ENCODE measurements at regions not wholly inside any gene's neighbourhood (a gene's known extent, or its start where the extent isn't known, plus 50 kb on each side); places are given as distances from the start of the nearest gene placed in this dataset.

DNA sequence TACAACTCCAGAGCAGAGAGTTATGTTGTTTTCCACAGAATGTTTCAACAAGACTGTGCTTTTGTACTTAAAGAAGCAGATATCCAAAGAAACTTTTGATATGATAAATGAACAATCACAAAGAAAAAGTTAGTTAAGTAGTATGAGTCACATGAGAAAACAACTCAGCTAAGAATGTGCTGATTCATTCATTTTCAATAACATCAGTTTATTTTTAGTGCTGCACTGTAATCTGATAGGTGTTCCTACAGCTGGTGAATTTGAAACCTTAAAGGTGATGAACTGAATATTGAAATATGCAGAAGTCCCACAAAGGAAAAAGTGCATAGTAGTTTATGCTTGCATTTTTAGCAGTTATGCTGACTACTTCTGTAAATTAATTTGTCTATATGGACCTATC is 180.3 kb upstream of the TENM3 start:
- DNase-seq (ENCODE audit: low read depth, low spot score), result no peak
- no peak overlapping the region for H3K9ac ChIP-seq (ENCODE audit: insufficient read length, low read depth)

DNA sequence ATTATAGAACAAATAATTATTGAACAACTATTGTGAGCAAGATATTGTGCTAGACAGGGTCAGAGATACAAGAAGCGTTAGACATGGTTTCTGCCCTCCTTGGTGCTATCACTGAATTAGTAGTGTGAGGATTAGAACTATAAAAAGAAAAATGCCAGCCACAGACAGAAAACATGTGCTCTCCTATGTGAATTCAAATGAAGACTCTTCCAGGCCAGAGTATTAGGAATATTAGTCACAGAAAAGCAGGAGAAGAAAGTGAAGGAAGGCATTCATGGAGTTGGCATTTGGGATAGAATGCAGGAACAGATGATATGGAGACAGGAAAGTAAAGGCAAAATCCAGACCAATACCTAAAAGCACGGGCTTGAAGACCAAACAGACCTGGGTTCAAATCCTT is 179.6 kb upstream of the TENM3 start:
- TF ChIP-seq ZNF274 (IDR thresholded peaks at IDR 0.05; ENCODE audit: low read depth, low read length) (no peak), SUZ12 (IDR thresholded peaks at IDR 0.05; ENCODE audit: extremely low read depth, insufficient read depth, insufficient read length) (no peak), YY1 (IDR thresholded peaks at IDR 0.05; ENCODE audit: insufficient read depth, insufficient read length) (no peak)
- peaks cover 71% of the 10 kb centered on the region for H3K36me3 ChIP-seq (ENCODE audit: insufficient read depth, insufficient read length, low read length)
- no peaks in the 10 kb centered on the region for H3K4me1 ChIP-seq (ENCODE audit: insufficient read depth, insufficient read length)
- no peaks in the 10 kb centered on the region for H3K27me3 ChIP-seq (ENCODE audit: insufficient read depth, insufficient read length)
- no peak overlapping the region for H3K4me3 ChIP-seq (ENCODE audit: insufficient read length, low read depth)
- no peak overlapping the region for H3K9ac ChIP-seq (ENCODE audit: insufficient read length, low read depth)
- no peak for DNase-seq (ENCODE audit: low read depth, low spot score)
- no peaks in the 10 kb centered on the region; the same call in 1 of the 2 replicates for H3K9me3 ChIP-seq (ENCODE audit: insufficient read depth, low read length)

More for the DNA sequence above, 180.3 kb upstream of the TENM3 start:
- TF ChIP-seq ZNF274 (IDR thresholded peaks at IDR 0.05; ENCODE audit: low read depth, low read length), result no peak
- TF ChIP-seq SUZ12 (IDR thresholded peaks at IDR 0.05; ENCODE audit: extremely low read depth, insufficient read depth, insufficient read length), result no peak
- no peak for TF ChIP-seq YY1 (IDR thresholded peaks at IDR 0.05; ENCODE audit: insufficient read depth, insufficient read length)
- Histone ChIP-seq H3K4me1 (ENCODE audit: insufficient read depth, insufficient read length) (no peaks in the 10 kb centered on the region), H3K36me3 (ENCODE audit: insufficient read depth, insufficient read length, low read length) (peaks cover 68% of the 10 kb centered on the region), H3K4me3 (ENCODE audit: insufficient read length, low read depth) (no peak overlapping the region), H3K27me3 (ENCODE audit: insufficient read depth, insufficient read length) (no peaks in the 10 kb centered on the region), H3K9me3 (ENCODE audit: insufficient read depth, low read length) (no peaks in the 10 kb centered on the region; the same call in 1 of the 2 replicates)

DNA sequence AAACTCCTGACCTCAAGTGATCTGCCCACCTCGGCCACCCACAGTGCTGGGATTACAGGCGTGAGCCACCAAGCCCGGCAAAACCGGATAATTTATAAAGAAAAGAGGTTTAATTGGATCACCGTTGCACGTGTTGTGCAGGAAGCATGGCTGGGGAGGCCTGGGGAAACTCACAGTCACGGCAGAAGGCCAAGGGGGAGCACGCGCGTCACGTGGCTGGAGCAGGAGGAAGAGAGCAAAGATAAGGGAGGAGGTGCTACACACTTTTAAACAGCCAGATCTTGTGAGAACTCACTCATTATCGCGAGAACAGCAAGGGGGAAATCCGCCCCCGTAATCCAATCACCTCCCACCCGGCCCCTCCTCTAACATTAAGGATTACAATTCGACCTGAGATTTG is 177.9 kb upstream of the TENM3 start:
- H3K4me1 ChIP-seq (ENCODE audit: insufficient read depth, insufficient read length), result no peaks in the 10 kb centered on the region
- peaks cover 67% of the 10 kb centered on the region for H3K36me3 ChIP-seq (ENCODE audit: insufficient read depth, insufficient read length, low read length)
- no peaks in the 10 kb centered on the region; the same call in 1 of the 2 replicates for H3K9me3 ChIP-seq (ENCODE audit: insufficient read depth, low read length)
- no peaks in the 10 kb centered on the region for H3K27me3 ChIP-seq (ENCODE audit: insufficient read depth, insufficient read length)
- H3K4me3 ChIP-seq (ENCODE audit: insufficient read length, low read depth), result no peak overlapping the region
- no peak for DNase-seq (ENCODE audit: low read depth, low spot score)
- H3K9ac ChIP-seq (ENCODE audit: insufficient read length, low read depth), result no peak overlapping the region
- TF ChIP-seq YY1 (IDR thresholded peaks at IDR 0.05; ENCODE audit: insufficient read depth, insufficient read length), result no peak
- no peak for TF ChIP-seq ZNF274 (IDR thresholded peaks at IDR 0.05; ENCODE audit: low read depth, low read length)
- TF ChIP-seq SUZ12 (IDR thresholded peaks at IDR 0.05; ENCODE audit: extremely low read depth, insufficient read depth, insufficient read length), result no peak

DNA sequence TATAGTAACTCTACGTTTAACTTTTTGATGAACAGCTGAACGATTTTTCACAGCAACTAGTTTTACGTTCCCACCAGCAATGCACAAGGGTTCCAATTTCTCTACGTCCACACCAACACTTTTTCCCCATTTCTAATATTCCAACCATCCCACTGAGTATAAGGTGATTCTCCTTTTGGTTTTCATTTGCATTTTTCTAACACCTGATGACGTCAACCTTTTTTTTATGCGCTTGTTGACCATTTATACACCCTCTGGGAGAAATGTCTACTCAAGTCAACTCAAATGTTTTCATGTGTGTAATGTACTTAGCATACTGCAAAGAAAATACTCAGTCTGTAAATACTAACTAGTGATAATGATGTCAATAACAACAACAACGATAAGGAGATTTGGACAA is 177.2 kb upstream of the TENM3 start:
- Histone ChIP-seq H3K9me3 (ENCODE audit: insufficient read depth, low read length) (no peaks in the 10 kb centered on the region), H3K4me1 (ENCODE audit: insufficient read depth, insufficient read length) (no peaks in the 10 kb centered on the region), H3K4me3 (ENCODE audit: insufficient read length, low read depth) (no peak overlapping the region), H3K27me3 (ENCODE audit: insufficient read depth, insufficient read length) (no peaks in the 10 kb centered on the region), H3K9ac (ENCODE audit: insufficient read length, low read depth) (no peak overlapping the region), H3K36me3 (ENCODE audit: insufficient read depth, insufficient read length, low read length) (peaks cover 59% of the 10 kb centered on the region)
- DNase-seq (ENCODE audit: low read depth, low spot score), result no peak
- TF ChIP-seq SUZ12 (IDR thresholded peaks at IDR 0.05; ENCODE audit: extremely low read depth, insufficient read depth, insufficient read length) (no peak), YY1 (IDR thresholded peaks at IDR 0.05; ENCODE audit: insufficient read depth, insufficient read length) (no peak), ZNF274 (IDR thresholded peaks at IDR 0.05; ENCODE audit: low read depth, low read length) (no peak)

DNA sequence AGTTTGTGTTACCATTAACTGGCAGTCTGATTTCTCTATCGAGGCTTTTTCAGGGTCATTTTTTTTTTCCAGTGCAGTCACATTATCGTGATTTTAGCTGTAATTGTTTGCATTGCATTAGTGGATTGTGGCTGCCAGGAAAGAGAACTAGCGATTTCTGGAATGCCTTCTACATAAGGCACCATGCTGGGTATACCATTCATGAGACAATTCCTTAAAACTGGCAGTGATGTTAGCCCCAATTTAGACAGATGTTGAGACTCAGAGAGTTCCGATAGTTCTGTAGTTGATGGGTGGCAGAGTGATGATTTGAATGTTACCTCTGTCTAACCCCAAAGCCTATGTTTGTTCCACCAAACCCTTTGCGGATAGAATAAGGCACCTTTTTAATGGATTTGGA is 175.4 kb upstream of the TENM3 start:
- peaks cover 52% of the 10 kb centered on the region for H3K36me3 ChIP-seq (ENCODE audit: insufficient read depth, insufficient read length, low read length)
- TF ChIP-seq ZNF274 (IDR thresholded peaks at IDR 0.05; ENCODE audit: low read depth, low read length) (no peak), YY1 (IDR thresholded peaks at IDR 0.05; ENCODE audit: insufficient read depth, insufficient read length) (no peak), SUZ12 (IDR thresholded peaks at IDR 0.05; ENCODE audit: extremely low read depth, insufficient read depth, insufficient read length) (no peak)
- DNase-seq (ENCODE audit: low read depth, low spot score), result no peak

DNA sequence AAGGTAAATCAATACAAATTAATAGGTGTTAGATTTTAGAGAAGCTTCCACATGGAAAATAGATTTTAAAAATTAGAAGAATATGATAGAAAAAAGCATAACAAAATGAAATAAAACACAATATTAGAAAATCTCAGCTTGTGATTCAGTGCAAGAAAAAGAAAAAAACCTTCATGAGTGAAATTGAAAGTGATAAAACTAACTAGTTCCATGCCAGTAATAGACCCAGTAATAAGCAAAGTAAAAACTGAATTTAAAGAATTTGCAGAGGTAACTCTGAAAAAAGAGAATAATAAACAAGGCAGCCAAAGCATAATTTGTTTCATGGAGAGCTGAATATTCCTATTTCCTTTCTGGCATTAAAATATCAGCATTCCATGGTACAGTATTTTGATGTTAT is 174.3 kb upstream of the TENM3 start:
- no peak overlapping the region for H3K9ac ChIP-seq (ENCODE audit: insufficient read length, low read depth)
- no peak for TF ChIP-seq SUZ12 (IDR thresholded peaks at IDR 0.05; ENCODE audit: extremely low read depth, insufficient read depth, insufficient read length)
- no peak for TF ChIP-seq ZNF274 (IDR thresholded peaks at IDR 0.05; ENCODE audit: low read depth, low read length)
- TF ChIP-seq YY1 (IDR thresholded peaks at IDR 0.05; ENCODE audit: insufficient read depth, insufficient read length), result no peak
- H3K4me3 ChIP-seq (ENCODE audit: insufficient read length, low read depth), result no peak overlapping the region
- DNase-seq (ENCODE audit: low read depth, low spot score), result no peak
- H3K27me3 ChIP-seq (ENCODE audit: insufficient read depth, insufficient read length), result no peaks in the 10 kb centered on the region
- no peaks in the 10 kb centered on the region for H3K4me1 ChIP-seq (ENCODE audit: insufficient read depth, insufficient read length)
- H3K36me3 ChIP-seq (ENCODE audit: insufficient read depth, insufficient read length, low read length), result peaks cover 58% of the 10 kb centered on the region
- H3K9me3 ChIP-seq (ENCODE audit: insufficient read depth, low read length), result no peaks in the 10 kb centered on the region

More for the DNA sequence above, 175.4 kb upstream of the TENM3 start:
- H3K4me1 ChIP-seq (ENCODE audit: insufficient read depth, insufficient read length), result no peaks in the 10 kb centered on the region
- no peaks in the 10 kb centered on the region for H3K9me3 ChIP-seq (ENCODE audit: insufficient read depth, low read length)
- H3K27me3 ChIP-seq (ENCODE audit: insufficient read depth, insufficient read length), result no peaks in the 10 kb centered on the region
- no peak overlapping the region for H3K4me3 ChIP-seq (ENCODE audit: insufficient read length, low read depth)
- H3K9ac ChIP-seq (ENCODE audit: insufficient read length, low read depth), result no peak overlapping the region

DNA sequence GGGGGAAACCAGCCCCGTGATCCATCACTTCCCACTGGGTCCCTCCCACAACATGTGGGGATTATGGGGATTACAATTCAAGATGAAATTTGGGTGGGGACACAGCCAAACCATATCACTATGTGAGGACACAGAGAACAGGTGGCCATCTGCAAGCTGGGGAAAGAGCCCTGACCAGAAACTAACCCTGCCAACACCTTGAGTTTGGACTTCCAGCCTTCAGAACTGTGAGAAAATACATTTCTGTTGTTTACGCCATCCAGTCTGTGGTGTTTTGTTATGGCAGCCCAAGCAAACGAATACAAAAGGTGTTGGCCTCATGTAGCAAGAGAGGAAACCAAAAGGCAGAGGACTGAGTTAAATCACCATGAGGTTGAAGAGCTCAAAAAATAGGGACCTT is 169.9 kb upstream of the TENM3 start:
- Histone ChIP-seq H3K36me3 (ENCODE audit: insufficient read depth, insufficient read length, low read length) (peaks cover 71% of the 10 kb centered on the region), H3K27me3 (ENCODE audit: insufficient read depth, insufficient read length) (no peaks in the 10 kb centered on the region), H3K4me3 (ENCODE audit: insufficient read length, low read depth) (no peak overlapping the region), H3K4me1 (ENCODE audit: insufficient read depth, insufficient read length) (no peaks in the 10 kb centered on the region), H3K9ac (ENCODE audit: insufficient read length, low read depth) (no peak overlapping the region), H3K9me3 (ENCODE audit: insufficient read depth, low read length) (no peaks in the 10 kb centered on the region)
- no peak for DNase-seq (ENCODE audit: low read depth, low spot score)
- TF ChIP-seq YY1 (IDR thresholded peaks at IDR 0.05; ENCODE audit: insufficient read depth, insufficient read length) (no peak), SUZ12 (IDR thresholded peaks at IDR 0.05; ENCODE audit: extremely low read depth, insufficient read depth, insufficient read length) (no peak), ZNF274 (IDR thresholded peaks at IDR 0.05; ENCODE audit: low read depth, low read length) (no peak)

All from NT2/D1 (cell line).